Epidermal melanocyte (primary cell): ENCODE measurements at regions not wholly inside any gene's neighbourhood (a gene's known extent, or its start where the extent isn't known, plus 50 kb on each side); places are given as distances from the start of the nearest gene placed in this dataset.

Experiments
- DNase-seq: peaks from one replicate; pipeline ENCODE4 v3.0.0; 2011; ENCODE audit warnings: low spot score; ENCODE audit not compliant: insufficient read length

GRCh38 chr10:107487284-107487683 lies 322.8 kb upstream of the SORCS1 start:
- no peak for DNase-seq

DNA sequence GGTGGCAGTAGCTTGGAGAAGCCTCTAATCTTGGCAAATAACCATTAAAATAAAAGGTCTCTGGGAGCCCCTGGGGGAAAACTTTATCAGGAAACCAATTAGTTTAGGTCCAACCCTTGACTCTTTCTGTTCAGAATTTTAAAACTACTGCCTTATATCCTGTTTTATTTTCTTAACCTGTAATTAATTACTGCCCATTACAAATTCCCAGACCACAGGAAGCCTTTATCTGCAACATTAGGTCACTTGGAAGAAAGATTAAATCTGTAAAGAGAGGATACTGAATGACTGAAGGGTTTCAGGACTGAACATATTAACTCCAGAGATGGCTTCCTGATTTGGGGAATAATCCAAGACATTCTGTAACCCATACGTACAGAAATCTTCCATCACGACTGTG lies 320.5 kb upstream of the SORCS1 start:
- no peak for DNase-seq

GRCh38 chr10:107481881-107482280 lies 317.4 kb upstream of the SORCS1 start:
- no peak for DNase-seq

DNA sequence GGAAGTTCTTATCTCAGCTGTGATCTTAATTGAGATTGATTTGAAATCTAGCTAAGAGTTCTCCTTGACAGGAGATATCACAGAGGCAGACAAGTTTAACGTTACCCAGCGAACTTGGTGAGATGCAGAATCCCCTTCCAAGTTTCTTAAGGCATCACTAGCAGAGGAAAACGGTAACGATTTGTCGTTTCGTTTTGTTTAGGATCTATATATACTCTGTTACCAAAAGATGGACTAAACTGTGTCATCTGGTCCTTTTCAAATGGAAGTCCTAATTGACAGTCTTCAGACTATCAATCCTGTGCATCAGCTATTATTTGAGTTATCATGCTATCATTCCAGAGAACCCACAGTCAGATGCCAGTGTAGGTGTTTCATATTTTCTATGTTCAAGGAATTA lies 316.7 kb upstream of the SORCS1 start:
- no peak for DNase-seq

GRCh38 chr10:107480781-107481180 lies 316.3 kb upstream of the SORCS1 start:
- no peak for DNase-seq

GRCh38 chr10:107477266-107477665 lies 312.8 kb upstream of the SORCS1 start:
- DNase-seq = no peak

GRCh38 chr10:107476408-107476807 lies 311.9 kb upstream of the SORCS1 start:
- no peak for DNase-seq

GRCh38 chr10:107474650-107475049 lies 310.1 kb upstream of the SORCS1 start:
- DNase-seq = no peak

DNA sequence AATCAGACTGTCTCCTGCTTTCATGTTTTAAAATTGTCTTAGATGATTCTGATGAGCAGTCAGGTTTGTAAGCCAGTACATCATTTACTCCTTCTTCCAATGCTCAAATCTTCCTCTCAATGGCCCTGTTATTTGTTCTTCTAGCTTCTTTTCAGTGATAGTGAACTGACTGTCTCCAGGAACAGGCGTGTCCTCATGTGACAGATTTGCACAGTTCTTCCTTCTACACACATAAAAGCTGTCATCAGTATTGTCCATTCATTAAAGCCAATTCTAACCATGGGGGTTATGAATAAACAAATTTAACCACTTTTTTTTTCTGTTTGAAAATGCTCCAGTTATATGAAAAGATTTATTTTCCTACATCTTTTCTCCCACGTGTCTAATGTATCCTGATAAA lies 308.7 kb upstream of the SORCS1 start:
- peak; percentile 36 for DNase-seq

DNA sequence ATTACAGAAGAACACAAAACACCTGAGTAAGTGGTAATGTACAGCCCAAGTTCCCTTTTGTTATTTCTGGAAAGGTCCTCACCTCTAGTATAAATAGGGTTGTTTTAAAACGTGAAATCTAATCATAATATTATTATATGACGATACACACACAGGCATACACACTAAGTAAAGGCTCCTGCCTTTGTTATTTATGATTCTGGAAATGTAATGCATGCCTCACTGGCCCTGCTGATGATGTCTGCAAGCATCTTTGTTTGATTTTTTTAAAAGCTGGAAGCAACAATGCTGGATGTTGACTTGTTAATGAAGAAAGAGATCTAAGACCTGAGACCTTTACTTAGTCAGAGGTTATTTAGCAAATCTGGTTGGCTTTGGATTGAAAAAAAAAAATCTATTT lies 307.4 kb upstream of the SORCS1 start:
- DNase-seq = no peak

GRCh38 chr10:107453561-107453960 lies 289.1 kb upstream of the SORCS1 start:
- no peak for DNase-seq

DNA sequence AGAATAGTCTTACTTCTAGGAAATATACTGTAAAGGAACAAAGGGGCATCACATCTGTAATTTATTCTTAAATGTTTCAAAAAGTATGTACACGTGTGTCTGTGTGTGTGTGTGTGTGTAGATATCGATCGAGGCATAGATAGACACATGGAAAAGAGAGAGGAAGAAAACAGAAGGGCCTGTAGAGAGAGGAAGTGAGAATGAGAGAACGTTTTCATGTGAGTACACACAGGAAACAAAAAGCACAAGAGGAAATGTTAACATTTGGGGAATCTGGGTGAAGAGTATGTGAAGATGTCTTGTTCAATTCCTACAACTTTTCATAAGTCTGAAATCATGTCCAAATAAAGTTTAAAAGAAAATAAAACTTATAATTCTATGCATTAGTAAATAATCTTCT lies 286.5 kb upstream of the SORCS1 start:
- DNase-seq = no peak

DNA sequence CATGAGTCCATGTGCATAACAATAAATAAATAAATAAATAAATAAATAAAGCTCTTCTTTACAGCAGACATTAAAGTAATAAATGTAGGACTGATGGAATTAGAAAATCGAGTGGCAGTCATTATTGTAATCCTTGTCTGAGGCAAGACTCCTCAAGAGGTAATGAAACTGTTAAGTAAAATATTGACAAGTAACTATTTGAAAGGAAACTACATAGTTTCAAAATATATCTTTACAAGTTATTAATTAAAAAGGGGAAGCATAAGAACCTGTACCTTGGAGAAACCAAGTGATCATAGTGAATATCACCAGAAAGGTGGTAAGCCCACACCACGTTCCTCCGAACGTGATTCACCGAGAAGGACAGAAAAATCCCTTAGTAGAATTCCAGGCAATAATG lies 285.6 kb upstream of the SORCS1 start:
- no peak for DNase-seq

DNA sequence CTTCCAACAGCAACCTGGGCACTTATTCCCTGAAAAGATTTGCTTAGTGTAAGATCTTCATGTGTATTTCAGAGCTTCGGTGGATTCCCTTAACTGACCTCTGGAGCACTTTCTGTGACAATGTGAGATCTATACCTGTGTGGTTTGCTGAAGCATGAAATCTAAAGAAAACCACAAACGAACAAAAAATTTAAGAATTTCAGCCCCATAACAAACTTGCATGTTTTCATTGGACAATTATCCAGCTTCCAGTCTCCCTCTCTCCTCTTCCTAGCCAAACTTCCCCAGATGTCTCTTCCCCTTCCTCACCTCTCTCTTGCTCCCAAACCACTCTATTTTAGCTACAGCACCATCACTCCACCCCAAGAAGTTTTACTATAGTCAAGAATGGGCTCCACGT lies 279.9 kb upstream of the SORCS1 start:
- no peak for DNase-seq

DNA sequence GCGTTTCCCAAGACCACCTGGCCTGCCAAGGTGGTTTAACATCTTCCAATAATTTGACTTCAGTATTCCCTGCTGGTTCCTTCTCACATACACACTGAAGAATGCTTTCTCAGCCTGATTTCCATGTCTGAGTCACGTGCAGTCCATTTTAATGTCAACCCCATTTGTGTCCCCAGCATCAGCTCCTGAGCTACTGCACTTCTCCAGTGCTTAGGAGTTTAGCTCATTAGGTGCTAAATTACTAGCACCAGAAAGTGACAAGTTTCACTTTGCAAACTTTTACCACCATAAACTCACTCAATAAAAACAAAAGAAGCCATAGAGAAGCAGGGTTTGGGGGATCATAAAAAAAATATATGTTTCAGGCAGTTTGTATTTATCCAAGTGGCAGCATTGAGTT lies 279.3 kb upstream of the SORCS1 start:
- DNase-seq = no peak

- no peak for DNase-seq
These were observed 278.8 kb upstream of the SORCS1 start for GRCh38 chr10:107443326-107443725.

GRCh38 chr10:107442035-107442505 lies 277.6 kb upstream of the SORCS1 start:
- no peak for DNase-seq

- DNase-seq = no peak
These were observed 276.2 kb upstream of the SORCS1 start for GRCh38 chr10:107440741-107441140.

- no peak for DNase-seq
These were observed 273.4 kb upstream of the SORCS1 start for GRCh38 chr10:107437921-107438320.

- no peak for DNase-seq
These were observed 272.1 kb upstream of the SORCS1 start for GRCh38 chr10:107436568-107436967.

GRCh38 chr10:107434854-107435253 lies 270.3 kb upstream of the SORCS1 start:
- DNase-seq = no peak

- DNase-seq = no peak
These were observed 269.7 kb upstream of the SORCS1 start for GRCh38 chr10:107434201-107434600.

DNA sequence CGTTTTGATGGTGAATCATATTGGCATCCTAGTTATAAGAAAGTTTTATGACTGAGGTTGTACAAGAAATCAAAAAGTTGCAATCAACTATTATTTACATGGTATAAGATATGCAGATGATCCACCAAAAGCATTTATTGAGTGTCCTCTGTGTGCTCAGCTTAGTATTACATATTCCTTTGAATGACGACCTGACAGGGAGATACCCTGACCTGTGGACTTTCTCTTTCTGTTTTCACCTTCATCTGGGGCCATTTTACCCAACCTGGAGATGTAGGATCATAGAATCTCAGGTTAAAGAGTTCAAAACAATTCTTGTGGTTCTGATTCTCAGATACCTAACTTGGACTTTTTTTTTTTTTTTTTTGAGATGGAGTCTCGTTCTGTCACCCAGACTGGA lies 269.1 kb upstream of the SORCS1 start:
- no peak for DNase-seq

DNA sequence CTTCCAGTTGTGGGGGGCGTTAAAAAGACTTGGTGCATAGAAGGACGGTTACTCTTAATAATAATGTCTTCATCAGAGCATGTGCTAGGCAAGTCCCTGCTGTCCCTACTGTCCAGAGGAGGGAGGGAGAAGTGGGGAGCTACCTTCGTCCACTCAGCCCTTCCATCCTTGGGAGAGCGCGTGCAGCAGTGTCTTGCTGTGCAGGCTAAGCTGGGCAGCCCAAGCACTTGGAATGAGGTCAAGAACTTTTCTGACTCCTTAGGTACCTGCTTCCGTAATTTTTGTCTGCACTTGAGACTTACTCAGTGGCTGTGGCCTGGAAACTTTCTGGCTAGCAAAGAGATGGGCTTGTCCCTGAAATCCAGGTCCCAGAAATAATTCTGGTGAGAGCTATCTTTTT lies 265.9 kb upstream of the SORCS1 start:
- no peak for DNase-seq
